Breast epithelium (tissue), 3 donors: ENCODE measurements at regions not wholly inside any gene's neighbourhood (a gene's known extent, or its start where the extent isn't known, plus 50 kb on each side); places are given as distances from the start of the nearest gene placed in this dataset.

Experiments used
- CTCF ChIP-seq, 3 donors: fragments of 450-650 bp; IDR thresholded peaks; one replicate each; pipeline ENCODE4 v1.5.1; 2016 to 2017; ENCODE audit warnings: antibody characterized with exemption in 3 of 3, mild to moderate bottlenecking in 3 of 3, moderate library complexity in 3 of 3
- POLR2A ChIP-seq: fragments of 450-650 bp; IDR thresholded peaks from one replicate; pipeline ENCODE4 v1.6.1; 2016; ENCODE audit warnings: antibody characterized with exemption, mild to moderate bottlenecking, moderate library complexity
- POLR2AphosphoS5 ChIP-seq, 3 donors: sonication (generic); formaldehyde crosslinking; IDR thresholded peaks; one replicate each; pipeline ENCODE4 v1.6.1; 2017; ENCODE audit warnings: antibody characterized with exemption in 3 of 3

GRCh38 chr10:120978589-120979252 is 127.6 kb downstream of the WDR11 start:
- TF ChIP-seq CTCF (IDR thresholded peaks at IDR 0.05) (no peak), POLR2A (no peak), POLR2AphosphoS5 (IDR thresholded peaks at IDR 0.05) (no peak)
